Right forelimb (tissue), 1 donor: ENCODE measurements at regions not wholly inside any gene's neighbourhood (a gene's known extent, or its start where the extent isn't known, plus 50 kb on each side); places are given as distances from the start of the nearest gene placed in this dataset.
"Not testable (repeated sequence)": the region's sequence is repeated elsewhere in the genome, so short reads cannot be mapped to it uniquely, and the experiment has no call there.

ENCODE experiments used
- DNase-seq: peaks from one replicate; pipeline ENCODE4 v3.0.0-alpha.2; 2018

DNA sequence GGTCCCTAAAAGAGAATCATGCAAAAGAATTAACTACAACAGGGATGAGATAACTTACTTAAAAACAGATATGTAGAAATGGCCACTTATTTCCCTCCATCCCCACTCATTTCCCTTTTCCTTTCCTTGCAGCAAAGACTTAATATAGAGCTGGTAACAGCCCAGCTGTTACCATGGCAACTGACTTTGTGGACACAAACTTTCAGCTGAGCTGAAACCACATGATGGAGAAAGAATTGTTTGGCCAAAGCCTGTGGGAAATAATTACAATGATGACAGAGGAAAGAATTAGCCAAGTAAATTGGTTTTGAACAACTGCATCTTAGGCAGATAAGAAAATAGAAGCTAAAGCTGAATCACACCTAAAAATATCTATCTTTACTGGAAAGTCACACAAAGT lies 364.9 kb downstream of the GALC start:
- no peak for DNase-seq

DNA sequence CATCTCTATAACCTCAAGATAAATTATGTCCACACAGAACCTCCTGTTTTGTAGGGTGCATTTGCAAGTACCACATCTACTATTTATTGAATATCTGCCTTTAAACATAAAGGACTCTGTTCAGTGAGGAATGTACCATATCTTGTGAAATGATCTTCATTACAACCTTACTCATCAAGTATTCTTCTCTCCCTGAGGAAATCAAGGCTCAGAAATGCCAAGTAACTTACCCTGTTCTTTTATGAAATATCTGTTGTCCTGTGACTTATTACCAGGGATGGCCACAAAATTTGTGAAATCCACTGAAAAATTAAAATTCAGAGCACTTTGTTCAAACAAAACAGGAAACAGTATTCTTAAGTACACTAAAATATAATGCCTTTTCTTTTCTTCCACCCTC lies 366.7 kb downstream of the GALC start:
- DNase-seq = no peak

DNA sequence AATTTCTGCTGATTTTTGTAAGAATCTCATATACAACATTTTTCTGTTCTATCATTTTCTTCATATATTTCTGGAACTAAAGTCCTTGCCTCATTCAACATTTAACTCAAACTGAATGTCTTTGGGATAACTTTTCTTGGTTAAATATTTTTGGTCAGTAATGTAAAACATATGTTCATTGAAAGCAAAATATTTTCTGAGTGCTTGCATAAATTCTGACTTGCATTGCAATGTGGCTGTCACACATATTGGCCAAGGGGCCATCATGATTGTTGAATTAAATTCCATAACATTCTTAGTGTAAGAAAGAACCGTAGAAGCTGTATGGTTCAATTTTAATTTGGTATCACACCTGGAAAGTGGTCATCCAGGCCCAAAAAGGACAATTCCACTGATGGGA lies 369.4 kb downstream of the GALC start:
- DNase-seq = no peak

DNA sequence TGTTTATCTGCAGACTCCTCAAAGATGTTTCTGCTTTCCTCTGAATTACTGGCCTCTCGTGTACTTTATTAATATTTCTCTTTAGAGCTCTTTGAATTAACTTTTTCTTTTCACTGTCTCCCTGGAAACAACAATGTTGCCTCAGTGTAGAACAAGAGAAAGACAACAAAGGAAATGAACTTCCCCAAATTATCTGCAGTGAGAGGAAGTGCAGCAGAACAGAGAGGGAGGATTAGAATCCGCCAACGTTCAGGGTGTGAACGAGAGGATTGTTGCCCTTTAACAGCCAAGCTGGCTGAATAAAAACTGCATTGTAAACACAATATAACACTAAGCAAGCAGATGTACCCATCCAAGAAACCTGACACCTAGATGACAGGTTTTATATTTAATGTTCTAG lies 375.9 kb downstream of the GALC start:
- no peak for DNase-seq

DNA sequence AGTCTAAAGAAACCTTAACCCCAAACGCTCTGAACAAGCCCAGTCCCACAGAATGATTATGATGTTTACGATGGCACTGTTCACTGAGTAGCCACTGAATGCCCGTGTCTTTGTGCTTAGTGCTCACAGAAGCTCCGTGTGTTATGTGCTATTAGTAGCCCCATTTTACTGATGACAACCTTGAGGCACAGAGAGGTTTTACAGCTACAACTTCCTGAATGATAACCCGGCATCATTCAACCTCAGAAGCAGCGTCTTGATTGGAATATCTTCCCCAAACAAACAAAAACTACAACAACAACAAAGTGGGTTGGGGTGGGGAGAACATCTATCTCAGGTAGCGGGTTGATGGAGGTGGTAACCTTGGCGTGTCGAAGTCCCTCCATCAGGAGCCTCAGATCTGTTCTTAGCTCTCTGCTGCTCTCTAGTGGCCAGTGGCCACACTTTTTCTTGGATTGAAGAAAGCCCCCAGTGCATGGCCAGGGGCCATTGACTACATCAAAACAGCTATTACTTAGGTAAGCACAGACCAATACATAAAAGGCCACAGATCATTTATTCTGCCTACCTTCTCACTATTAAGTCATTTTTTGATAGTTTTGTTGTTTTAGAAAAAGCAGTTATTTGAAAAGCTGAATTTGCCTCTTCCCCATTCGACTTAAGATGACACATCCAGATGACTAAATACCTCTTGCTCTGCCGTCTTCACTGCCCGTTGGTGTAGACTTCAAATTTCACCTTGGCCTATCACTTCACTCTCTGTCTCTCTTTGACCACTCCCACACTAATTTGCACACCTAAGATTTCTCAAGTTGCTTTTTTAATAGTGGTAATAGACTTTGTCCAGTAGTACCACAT lies 376.9 kb downstream of the GALC start:
- DNase-seq = peak; percentile 57

DNA sequence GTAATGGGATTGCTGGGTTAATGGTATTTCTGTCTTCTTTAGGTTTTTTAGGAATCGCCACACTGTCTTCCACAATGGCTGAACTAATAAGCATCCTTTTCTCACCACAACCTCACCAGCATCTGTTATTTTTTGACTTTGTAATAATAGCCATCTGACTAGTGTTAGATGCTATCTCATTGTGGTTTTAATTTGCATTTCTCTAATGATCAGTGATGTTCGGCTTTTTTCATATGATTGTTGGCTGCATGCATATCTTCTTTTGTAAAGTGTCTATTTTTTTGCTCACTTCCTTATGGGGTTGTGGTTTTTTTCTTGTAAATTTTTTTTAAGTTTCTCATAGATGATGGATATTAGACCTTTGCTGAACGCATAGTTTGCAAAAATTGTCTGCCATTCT lies 377.9 kb downstream of the GALC start:
- no peak for DNase-seq

DNA sequence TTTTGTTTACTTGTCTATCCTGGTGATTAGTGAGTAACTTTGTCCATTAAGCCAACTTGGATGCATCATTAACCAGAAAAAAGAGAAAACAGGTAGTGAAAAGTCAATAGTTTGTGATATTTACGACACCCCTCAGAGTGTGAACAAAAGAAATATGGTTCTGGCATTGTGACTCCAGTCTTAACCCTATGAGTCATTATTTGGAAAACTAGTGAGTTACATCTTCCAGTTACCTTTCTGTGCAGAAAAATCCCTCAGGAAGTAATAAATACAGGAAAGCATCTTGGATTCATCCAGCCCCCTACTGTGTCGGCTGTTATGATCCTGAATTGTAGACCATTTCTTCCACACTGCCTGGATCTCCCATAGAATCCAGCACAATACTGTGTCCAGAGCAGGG lies 379.1 kb downstream of the GALC start:
- DNase-seq = no peak

DNA sequence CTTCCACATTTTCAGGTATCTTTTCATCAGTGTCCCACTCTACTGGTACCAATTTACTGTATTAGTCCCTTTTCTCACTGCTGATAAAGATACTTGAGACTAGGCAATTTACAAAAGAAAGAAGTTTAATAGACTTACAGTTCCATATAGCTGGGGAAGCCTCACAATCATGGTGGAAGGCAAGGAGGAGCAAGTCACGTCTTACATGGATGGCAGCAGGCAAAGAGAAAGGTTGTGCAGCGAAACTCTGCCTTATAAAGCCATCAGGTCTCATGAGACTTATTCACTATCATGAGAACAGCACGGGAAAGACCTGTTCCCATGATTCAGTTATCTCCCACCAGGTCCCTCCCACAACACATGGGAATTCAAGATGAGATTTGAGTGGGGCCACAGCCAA lies 385.9 kb downstream of the GALC start:
- DNase-seq = not testable (repeated sequence)

DNA sequence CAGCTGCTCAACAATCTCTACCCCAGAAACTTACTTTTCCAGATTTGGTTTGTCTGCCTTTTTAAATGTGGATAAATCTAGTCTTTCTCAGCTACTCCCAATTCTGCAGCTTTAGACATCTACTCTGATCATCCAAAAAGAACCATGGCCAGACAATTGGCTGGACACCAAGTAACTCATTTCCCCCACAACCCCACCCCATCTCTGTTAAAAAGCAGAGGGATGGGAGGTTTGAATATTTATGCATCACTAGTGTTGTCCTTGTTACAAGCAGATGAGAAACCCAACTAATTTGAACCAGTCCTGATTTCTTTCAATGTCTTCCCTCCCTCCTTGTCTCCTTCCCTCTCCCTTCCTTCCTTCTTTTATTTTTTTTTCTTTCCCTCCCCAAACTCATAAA lies 391.9 kb downstream of the GALC start:
- no peak for DNase-seq

DNA sequence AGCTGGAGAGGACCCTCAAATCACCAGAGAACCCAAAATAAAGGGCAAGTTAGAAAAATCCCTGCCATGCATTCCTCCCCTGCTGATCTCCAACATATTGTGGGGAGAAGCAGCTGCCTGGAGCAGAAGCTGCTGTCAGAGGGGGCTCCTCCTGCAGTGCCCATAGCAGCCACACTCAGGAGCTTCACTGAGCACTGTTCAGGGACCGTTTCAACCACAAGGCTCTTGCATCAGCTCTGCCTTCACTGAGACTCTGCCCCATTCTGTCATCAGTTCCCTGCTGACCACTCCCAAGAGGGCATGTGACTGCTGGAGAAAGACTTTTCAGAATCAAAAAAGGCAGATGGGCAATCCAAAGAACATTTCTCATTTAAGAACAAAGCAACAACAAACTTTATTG lies 392.7 kb downstream of the GALC start:
- no peak for DNase-seq

DNA sequence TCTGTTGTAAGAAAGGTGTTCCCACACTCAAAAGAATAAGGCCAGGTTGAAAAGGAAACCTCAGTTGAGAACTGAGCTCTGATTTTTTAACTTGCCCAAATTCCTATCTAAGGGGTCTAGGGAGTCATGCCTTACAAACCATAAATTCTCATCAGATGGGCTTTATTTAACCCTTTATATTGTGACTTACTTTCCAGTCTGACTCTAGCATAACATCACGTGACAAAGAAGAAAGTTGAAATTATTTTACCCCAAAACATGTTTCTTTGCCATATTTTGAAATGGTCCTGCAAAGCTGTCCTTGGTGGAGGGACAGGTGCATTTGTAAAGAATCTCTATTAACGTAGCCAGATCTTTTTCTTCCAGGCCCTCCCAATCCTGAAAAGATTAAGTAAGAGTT lies 411.7 kb downstream of the GALC start:
- DNase-seq = no peak

DNA sequence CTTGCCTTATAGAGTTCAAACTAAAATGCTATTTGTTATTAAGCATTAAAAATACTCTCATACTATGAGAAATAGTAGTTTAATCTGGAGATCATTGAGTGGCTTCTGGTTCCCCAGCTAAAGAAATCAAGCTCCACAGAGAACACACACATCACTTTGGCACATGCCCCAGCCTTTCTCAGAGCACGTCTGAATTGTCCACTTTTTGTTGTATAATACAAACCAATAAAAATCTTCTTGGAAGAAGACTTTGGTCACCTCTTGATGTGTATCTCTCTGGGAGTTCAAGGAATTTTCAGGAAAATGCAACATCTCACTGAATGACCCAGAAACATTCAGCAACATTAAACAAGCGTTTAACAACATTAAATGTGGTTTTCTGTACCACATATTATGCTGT lies 413.9 kb downstream of the GALC start:
- DNase-seq = no peak

DNA sequence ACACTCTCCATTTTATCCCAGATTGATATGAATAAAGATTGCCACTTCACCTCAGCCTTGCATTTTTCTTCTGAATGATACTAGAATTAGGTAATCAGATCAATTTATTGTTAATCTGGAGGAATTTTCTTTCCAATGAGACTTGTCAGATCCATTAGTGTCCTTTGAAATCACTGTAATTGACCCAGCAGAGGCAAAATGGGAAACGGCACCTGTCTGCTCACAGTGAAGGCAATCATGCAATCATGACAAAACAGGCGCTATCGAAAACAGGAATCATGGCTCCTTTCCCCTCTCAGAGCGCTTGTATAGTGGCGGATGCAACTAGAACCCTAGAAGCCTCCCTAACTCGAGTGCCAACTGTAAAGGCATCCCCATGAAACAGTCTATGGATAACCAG lies 417.6 kb downstream of the GALC start:
- no peak for DNase-seq

DNA sequence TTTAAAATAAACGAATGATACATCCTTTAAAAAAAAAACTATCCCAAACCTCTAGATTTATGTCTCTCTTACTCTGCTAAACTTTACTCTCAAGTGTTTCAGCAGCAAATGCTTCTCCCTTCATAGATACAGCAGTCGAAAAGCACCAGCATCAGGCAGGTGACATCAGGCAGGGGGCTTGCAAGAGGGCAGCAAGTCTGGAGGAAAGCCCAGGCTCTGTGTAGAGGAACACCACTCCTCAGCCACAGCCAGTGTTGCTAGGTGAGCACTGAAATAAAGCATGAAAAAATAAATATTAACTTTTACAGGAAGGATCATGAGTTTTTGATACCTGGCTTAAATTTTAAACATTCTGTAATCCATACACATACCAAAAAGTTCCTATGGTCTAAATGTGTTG lies 419.4 kb downstream of the GALC start:
- no peak for DNase-seq

DNA sequence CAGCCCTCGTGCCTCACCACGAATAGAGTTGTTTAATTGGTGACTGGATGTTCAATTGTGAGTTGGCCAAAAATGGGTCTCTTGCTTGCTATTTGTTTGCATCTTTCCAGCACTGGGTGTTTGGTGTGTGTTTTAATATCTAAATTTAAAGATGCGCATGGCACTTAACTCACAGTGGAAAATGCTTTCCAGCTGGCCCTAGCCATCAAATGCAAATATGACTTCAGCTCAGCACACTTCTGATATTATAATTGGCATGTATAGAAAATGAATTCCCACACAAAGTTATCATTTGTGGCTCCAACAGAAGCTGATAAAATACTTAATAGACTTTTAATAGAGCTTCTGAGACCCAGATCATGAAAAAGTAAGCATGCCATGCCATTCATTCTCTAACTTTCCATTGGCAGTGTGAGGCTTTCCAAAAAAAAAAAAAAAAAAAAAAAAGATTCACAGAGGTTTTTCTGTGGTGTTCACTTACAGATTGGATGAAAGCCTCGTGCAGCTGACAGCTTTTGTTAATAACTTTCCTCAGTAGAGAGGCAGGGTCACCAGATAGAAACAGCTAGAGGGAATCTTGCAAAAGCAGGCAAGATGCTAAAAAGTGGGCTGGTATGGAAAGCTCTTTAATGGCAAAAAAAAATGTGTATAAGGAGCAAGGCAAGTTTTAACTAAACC lies 425.2 kb downstream of the GALC start:
- no peak for DNase-seq

DNA sequence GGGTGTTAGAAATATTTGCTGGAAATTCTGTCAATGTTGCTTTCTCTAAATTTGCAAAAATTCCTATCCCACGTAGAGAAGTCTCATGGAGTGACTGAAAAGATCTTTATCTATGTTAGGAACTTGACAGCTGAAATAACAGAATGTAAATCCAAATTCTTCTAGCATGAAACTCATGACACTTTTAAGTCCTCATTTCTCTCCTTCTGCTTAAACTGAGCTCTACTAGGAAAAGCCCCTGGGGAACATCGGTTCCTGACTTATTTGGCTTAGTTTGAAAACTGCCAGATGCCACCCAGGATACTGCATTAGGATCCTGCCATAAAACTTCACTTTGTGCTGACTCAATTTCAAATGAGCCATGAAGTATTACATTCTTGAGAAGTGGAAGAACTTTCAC lies 426.0 kb downstream of the GALC start:
- DNase-seq = no peak

DNA sequence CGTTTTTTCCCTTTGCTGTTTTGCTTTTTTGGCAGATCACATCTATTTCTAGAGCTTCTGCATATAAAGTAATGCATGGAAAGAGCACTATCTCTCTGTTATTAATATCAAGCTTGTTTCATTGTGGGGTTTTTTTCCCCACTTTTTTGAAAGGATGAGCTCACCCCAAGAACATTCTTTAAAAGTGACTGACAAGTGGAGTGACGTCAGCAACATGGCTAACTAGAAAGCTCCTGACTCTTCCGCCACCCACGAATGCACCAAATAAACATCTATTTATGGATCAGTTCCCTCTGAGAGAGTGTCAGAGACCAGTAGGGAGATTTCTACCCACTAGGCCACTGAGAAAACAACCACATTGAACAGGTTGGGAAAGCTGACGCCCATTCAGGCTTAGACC lies 445.4 kb downstream of the GALC start:
- no peak for DNase-seq

DNA sequence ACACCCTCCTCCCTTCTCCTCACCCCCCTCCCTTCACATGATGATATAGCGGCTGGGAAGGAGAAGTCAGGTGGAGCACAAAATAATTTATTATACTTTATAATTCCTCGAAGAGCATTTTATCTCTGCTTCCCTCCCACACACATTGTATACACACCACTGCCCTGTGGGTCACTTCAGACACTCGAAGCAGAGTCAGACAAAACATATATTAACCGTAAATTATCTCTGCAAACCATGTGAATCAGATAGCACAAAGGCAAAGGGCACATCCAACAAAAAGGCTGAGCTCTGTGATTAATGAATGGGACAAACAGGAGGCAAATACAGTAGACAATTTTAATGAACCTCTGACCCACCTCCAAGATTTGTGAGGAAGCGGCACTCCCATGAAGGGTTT lies 450.7 kb downstream of the GALC start:
- no peak for DNase-seq

DNA sequence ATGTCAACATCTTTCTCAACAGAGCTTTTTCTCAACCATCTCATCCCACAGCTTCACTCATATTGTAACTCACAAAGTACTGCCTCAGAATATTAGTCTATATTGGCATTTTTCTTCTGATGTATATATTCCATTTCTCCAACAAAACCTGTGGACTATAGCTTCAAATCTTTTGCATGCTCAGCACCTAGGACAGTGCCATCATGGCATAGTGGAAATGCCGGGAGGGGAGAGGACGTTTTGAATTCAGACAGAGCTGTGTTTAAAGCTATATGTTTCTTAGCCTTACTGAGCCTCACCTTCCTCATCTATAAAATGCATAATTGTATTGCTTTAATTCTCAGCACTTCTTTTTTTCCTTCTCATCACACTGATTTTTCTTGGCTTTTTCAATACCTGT lies 452.6 kb downstream of the GALC start:
- no peak for DNase-seq

DNA sequence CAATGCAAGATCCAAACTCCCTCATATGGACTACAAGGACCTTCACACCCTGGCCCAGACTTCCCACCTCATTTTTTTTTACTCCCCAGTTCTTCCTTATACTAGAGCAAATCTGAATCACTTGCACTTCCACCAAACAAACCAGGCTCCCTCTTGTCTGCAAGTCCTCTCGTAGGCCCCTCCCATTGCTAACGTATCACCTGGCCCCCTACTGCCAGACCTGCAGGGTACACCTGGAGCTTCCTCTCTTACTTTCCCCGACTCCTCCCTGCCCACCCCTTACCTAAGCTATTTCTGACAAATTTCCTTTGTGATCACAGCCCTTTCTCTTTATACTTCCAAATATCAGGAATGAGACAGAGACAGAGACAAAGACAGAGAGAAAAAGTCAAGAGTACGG lies 463.9 kb downstream of the GALC start:
- DNase-seq = no peak

DNA sequence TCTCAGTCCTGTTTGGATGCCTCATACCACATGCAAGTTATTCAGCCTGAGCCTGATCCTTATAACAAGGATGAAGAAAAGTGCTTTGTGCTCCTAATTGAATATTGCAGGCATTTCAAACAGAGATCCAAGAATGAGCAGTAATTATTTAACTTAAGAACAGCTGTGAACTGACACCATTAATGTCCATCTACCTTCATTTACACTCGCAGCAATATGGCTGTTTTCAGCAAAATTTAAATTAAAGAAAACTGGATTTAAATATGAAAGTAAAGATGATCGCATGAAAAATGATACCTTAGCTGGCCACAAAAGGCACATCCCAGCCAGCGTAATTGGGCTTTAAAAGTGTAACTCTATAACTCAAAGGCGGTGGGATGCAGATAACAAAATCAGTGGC lies 466.3 kb downstream of the GALC start:
- no peak for DNase-seq

DNA sequence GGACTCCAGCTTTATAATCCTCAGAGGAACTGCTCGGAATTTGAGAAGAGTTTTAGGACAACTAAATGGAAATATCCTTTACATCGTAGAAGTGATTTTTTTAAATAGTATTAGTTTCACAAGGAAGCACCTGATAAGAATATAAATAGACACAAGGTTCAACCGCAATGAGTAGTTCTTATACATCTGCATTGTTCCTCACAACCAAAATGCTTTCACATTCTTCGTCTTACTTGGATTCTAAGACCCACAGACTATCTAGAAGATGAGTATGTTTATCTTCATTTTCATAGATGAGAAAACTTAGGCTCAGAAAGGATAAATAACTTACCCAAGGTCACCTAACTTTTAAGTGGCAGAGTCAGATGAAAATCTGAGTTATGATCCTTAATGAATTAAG lies 469.0 kb downstream of the GALC start:
- no peak for DNase-seq

DNA sequence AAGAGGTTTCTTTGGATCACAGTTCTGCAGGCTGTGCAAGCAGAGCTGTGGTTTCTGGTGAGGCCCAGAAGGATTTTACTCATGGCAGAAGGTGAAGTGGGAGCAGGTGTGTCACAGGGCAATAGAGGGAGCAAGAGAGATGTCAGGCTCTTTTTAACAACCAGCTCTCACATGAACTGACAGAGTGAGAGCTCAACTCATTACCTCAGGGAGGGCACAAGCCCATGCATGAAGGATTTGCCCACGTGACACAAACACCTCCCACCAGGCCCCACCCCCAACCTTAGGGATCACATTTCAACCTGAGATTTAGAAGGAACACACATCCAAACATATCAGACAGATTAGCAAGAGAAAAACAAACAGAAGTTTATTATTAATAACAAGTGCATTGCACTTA lies 470.4 kb downstream of the GALC start:
- DNase-seq = no peak

DNA sequence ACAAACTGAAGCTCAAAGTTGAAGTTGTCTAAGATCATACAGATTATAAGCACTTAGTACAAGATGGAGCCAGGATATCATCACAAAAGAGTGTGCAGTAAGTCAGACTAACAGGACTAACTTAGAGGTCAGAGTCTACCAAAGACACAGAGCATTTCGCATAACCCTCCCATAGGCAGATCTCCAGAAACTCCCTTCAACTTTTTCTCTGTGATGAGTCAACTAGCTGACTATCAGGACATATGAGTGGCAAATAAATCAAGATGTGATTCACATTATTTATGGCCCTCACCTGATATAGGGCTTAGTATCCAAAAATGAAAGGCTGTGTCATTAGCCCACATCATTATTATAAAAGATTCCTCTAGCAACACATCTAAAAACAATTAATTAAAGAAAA lies 484.6 kb downstream of the GALC start:
- no peak for DNase-seq

DNA sequence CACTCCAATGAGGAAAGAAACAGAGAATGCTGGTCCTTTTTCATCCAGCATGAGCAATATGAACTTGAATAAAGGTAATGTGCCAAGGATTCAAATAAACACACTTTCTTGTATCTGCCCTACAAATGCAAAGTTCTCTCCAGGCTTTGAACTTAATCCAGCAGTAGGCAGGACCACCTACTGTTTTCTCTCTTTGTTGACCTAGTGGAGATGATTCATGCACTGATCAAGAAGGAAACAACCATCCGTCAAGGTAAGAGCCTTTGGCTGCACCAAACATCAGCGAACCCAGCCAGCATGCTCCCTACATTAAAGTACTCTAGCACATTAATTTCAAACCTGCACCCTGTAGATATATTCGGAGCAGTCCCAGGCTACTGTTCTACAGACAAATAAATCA lies 489.3 kb downstream of the GALC start:
- DNase-seq = no peak
